A549 (cell line): ENCODE measurements at regions not wholly inside any gene's neighbourhood (a gene's known extent, or its start where the extent isn't known, plus 50 kb on each side); places are given as distances from the start of the nearest gene placed in this dataset.

Experiments
- CBX8 ChIP-seq: fragments of 200-600 bp; sonication (generic); IDR thresholded peaks from 2 replicates; pipeline ENCODE4 v1.6.1; 2016
- CEBPB ChIP-seq, 2 experiments: fragments of >200 bp in 1 of 2; sonication (Bioruptor Twin) in 1 of 2; formaldehyde crosslinking in 1 of 2; IDR thresholded peaks; 2 replicates each; pipeline ENCODE4 v1.6.1; 2012 to 2016
- HOXA7 ChIP-seq: fragments of 250-450 bp; sonication (Bioruptor Pico); IDR thresholded peaks from 2 replicates; pipeline ENCODE4 v1.5.0; 2020; ENCODE audit warnings: mild to moderate bottlenecking, moderate library complexity
- JUN ChIP-seq, 2 experiments: fragments of >200 bp; sonication (Bioruptor Twin); formaldehyde crosslinking; IDR thresholded peaks; 2 replicates in 1 of 2; 3 replicates in 1 of 2; pipeline ENCODE4 v1.6.1; 2016 to 2017
- POLR2A ChIP-seq: IDR thresholded peaks from 2 replicates; pipeline ENCODE4 v1.6.1; 2012; ENCODE audit warnings: mild to moderate bottlenecking, low read length
- POLR2AphosphoS2 ChIP-seq: conservative IDR thresholded peaks from 2 replicates; pipeline ENCODE4 v1.6.1; 2012; ENCODE audit warnings: low read length, improper control_type of control experiment, inconsistent platforms
- RAD21 ChIP-seq, 2 experiments: fragments of >200 bp in 1 of 2; sonication (Bioruptor Twin) in 1 of 2; formaldehyde crosslinking in 1 of 2; IDR thresholded peaks in 1 of 2; conservative IDR thresholded peaks in 1 of 2; 2 replicates in 1 of 2; 3 replicates in 1 of 2; pipeline ENCODE4 v1.6.1; 2012 to 2018; ENCODE audit warnings: inconsistent platforms in 1 of 2
- SMC3 ChIP-seq: fragments of >200 bp; sonication (Bioruptor Twin); formaldehyde crosslinking; IDR thresholded peaks from 3 replicates; pipeline ENCODE4 v1.6.1; 2018; ENCODE audit warnings: inconsistent platforms
- TP53 ChIP-seq: fragments of 250-450 bp; sonication (Bioruptor Pico); IDR thresholded peaks from 2 replicates; pipeline ENCODE4 v1.5.0; 2021; ENCODE audit warnings: mild to moderate bottlenecking, moderate library complexity
- TF ChIP-seq, protein P1 (sequence below): fragments of >200 bp; sonication (Bioruptor Twin); formaldehyde crosslinking; IDR thresholded peaks from 3 replicates; pipeline ENCODE4 v1.5.1; 2016
- TF ChIP-seq, protein P2 (sequence below): IDR thresholded peaks from 2 replicates; pipeline ENCODE4 v1.6.1; 2012; ENCODE audit warnings: low read depth, borderline replicate concordance
- TF ChIP-seq, protein P3 (sequence below): IDR thresholded peaks from 2 replicates; pipeline ENCODE4 v1.6.1; 2012
- TF ChIP-seq, protein P4 (sequence below): fragments of 200-600 bp; sonication (generic); IDR thresholded peaks from 2 replicates; pipeline ENCODE4 v1.6.1; 2016; ENCODE audit warnings: antibody characterized with exemption, mild to moderate bottlenecking, moderate library complexity

DNA sequence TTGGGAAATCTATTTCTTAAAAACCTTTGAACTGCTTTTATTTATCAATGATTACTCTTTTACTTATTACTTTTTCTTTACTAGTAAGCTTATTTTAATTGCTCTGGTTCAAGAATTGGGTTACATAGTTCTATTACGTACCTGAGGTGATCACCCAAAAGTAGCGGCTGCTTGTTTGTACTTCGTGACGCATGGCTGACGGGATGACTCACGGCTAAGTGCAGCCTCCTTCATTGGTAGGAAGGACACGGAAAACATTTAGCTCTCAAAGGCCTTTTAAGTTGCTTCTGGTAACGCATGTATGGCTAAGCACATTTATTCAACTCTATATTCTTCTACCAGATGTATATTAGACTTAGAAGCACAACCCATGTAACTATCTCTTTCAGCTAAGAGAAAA, 285.8 kb upstream of the SP4 start:
- TF ChIP-seq, protein P1, sequence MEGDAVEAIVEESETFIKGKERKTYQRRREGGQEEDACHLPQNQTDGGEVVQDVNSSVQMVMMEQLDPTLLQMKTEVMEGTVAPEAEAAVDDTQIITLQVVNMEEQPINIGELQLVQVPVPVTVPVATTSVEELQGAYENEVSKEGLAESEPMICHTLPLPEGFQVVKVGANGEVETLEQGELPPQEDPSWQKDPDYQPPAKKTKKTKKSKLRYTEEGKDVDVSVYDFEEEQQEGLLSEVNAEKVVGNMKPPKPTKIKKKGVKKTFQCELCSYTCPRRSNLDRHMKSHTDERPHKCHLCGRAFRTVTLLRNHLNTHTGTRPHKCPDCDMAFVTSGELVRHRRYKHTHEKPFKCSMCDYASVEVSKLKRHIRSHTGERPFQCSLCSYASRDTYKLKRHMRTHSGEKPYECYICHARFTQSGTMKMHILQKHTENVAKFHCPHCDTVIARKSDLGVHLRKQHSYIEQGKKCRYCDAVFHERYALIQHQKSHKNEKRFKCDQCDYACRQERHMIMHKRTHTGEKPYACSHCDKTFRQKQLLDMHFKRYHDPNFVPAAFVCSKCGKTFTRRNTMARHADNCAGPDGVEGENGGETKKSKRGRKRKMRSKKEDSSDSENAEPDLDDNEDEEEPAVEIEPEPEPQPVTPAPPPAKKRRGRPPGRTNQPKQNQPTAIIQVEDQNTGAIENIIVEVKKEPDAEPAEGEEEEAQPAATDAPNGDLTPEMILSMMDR = no peak
- TF ChIP-seq, protein P2, sequence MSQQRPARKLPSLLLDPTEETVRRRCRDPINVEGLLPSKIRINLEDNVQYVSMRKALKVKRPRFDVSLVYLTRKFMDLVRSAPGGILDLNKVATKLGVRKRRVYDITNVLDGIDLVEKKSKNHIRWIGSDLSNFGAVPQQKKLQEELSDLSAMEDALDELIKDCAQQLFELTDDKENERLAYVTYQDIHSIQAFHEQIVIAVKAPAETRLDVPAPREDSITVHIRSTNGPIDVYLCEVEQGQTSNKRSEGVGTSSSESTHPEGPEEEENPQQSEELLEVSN = no peak
- TF ChIP-seq POLR2A (no peak), CBX8 (no peak), CEBPB (IDR thresholded peaks at IDR 0.05) (no peak), SMC3 (no peak), RAD21 (conservative IDR thresholded peaks at IDR 0.05 in 1 of 2, IDR thresholded peaks at IDR 0.05 in 1 of 2) (no peak), JUN (IDR thresholded peaks at IDR 0.05) (no peak), POLR2AphosphoS2 (no peak), HOXA7 (CRISPR knock-in tag) (no peak), TP53 (CRISPR knock-in tag) (no peak)
- TF ChIP-seq, protein P3, sequence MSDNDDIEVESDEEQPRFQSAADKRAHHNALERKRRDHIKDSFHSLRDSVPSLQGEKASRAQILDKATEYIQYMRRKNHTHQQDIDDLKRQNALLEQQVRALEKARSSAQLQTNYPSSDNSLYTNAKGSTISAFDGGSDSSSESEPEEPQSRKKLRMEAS = no peak
- TF ChIP-seq, protein P4, sequence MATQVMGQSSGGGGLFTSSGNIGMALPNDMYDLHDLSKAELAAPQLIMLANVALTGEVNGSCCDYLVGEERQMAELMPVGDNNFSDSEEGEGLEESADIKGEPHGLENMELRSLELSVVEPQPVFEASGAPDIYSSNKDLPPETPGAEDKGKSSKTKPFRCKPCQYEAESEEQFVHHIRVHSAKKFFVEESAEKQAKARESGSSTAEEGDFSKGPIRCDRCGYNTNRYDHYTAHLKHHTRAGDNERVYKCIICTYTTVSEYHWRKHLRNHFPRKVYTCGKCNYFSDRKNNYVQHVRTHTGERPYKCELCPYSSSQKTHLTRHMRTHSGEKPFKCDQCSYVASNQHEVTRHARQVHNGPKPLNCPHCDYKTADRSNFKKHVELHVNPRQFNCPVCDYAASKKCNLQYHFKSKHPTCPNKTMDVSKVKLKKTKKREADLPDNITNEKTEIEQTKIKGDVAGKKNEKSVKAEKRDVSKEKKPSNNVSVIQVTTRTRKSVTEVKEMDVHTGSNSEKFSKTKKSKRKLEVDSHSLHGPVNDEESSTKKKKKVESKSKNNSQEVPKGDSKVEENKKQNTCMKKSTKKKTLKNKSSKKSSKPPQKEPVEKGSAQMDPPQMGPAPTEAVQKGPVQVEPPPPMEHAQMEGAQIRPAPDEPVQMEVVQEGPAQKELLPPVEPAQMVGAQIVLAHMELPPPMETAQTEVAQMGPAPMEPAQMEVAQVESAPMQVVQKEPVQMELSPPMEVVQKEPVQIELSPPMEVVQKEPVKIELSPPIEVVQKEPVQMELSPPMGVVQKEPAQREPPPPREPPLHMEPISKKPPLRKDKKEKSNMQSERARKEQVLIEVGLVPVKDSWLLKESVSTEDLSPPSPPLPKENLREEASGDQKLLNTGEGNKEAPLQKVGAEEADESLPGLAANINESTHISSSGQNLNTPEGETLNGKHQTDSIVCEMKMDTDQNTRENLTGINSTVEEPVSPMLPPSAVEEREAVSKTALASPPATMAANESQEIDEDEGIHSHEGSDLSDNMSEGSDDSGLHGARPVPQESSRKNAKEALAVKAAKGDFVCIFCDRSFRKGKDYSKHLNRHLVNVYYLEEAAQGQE = no peak
